Epithelial cell of prostate (primary cell): ENCODE measurements at regions not wholly inside any gene's neighbourhood (a gene's known extent, or its start where the extent isn't known, plus 50 kb on each side); places are given as distances from the start of the nearest gene placed in this dataset.

ENCODE experiments used
- DNase-seq: peaks from one replicate; pipeline ENCODE4 v3.0.0-alpha.2; 2011; ENCODE audit warnings: low read depth, low spot score
- H3K27ac ChIP-seq: fragments of 450-650 bp; 2 replicates; pipeline ENCODE4 v1.5.1; 2017; ENCODE audit warnings: mild to moderate bottlenecking

GRCh38 chr1:10848109-10848684 is 51.8 kb upstream of the CASZ1 start:
- no peak overlapping the region for H3K27ac ChIP-seq
- no peak for DNase-seq

GRCh38 chr1:10850026-10850425 is 53.6 kb upstream of the CASZ1 start:
- H3K27ac ChIP-seq: no peak overlapping the region
- DNase-seq: no peak

DNA sequence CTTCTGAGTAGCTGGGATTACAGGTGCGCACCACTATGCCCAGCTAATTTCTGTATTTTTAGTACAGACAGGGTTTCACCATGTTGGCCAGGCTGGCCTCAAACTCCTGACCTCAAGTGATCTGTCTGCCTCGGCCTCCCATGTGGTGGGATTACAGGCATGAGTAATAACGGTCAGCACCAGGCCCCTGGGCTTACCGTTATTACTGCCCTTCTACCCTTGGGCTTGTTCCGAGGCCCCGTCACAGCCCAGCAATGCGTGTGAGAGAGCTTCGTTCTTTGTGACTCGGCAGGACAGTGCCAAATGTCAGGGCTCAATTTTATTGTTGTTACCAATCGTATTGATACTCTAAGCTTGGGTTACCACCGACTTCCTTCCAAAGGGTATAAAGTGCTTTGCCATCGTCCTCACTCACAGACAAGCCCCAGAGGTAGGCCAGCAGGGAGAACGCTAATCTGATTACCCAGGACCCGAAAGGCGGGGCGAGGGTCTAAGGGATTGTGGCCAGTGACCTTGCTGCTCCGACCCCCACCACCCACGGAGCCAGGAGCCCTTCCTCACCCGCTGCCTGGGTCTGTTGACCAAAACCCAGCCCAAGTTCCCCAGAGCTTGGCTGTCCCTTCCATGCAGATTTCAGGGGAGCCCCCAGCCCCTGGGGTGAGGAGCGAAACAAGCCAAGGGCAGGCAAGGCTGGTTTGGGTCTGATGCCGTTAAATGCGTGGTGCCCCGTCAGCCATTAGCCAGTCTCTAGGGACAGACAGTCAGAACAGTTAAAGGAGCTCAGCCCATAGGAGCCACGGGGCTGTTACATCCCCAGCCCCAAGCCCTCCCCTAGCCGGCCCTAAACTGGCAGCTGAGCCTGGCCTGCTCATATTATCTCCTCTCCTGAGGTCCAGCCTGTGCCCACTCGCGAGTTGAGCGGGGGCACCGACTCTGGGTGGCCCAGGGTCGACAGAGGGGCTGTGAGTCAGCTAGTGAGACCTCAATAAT is 54.9 kb upstream of the CASZ1 start:
- DNase-seq: no peak
- H3K27ac ChIP-seq: no peak overlapping the region

DNA sequence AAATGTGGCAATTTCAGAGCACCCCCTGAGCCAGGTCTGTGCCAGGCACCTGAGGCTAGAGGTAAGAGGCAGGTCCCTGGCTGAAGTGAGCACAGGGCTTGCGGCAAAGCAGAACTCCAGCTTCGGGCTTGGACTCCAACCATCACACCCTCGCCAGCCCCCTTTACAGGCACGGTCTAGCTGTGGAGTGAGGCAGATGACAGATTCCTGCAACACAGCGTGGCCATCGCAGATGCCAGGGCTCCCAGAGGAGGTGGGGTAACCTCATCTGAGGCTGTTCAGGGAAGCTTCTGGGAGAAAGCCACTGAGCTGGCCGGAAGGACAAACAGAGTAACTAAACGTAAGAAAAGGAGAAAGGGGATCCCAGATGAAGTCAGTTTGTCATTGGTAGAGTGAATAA is 55.6 kb upstream of the CASZ1 start:
- H3K27ac ChIP-seq: no peak overlapping the region
- no peak for DNase-seq

- H3K27ac ChIP-seq: no peak overlapping the region
- no peak for DNase-seq
These were observed 56.0 kb upstream of the CASZ1 start for GRCh38 chr1:10852486-10852885.

GRCh38 chr1:10852998-10853520 is 56.6 kb upstream of the CASZ1 start:
- DNase-seq: no peak
- no peak overlapping the region for H3K27ac ChIP-seq

DNA sequence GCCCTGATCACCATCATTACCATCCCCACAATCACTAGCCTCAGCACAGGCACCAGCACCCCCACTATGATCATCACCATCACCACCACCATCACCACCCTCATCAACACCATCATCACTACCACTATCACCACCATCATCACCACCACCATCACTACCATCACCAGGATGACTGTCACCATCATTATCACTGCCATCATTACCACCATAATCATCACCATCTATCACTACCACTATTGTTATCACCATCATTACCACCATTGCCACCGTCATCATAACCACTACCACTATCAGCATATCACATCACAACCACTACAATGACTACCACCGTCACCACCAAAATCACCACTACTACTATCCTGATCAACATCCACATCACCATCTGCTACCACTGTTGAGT is 57.3 kb upstream of the CASZ1 start:
- no peak overlapping the region for H3K27ac ChIP-seq
- no peak for DNase-seq

DNA sequence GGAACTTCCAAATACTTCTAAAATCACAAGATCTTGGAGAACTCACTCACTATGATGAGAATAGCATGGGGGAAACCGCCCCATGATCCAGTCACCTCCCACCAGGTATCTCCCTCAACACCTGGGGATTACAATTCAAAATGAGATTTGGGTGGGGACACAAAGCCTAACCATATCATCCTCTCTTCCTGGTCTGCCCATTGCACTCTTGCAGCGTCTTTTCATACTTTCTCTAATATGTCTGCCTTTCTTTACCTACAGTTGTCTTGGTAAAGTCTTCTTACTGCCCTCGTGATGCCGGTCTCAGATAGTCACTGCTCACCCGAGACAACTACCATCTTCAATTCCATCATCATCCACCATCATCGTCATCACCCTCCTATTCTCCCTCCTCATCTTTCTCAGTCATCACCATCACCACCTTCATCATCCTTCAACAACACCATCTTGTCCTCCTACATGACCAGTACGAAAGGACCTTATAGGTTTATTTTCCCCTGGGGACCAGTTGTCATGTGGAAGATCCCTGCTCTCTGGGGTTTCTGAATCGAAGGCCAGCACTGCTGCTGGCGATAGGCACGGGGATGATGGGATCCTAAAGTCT is 58.5 kb upstream of the CASZ1 start:
- DNase-seq: no peak
- no peak overlapping the region for H3K27ac ChIP-seq

GRCh38 chr1:10856176-10856683 is 59.8 kb upstream of the CASZ1 start:
- no peak for DNase-seq
- H3K27ac ChIP-seq: no peak overlapping the region

GRCh38 chr1:10856863-10857598 is 60.6 kb upstream of the CASZ1 start:
- H3K27ac ChIP-seq: no peak overlapping the region
- no peak for DNase-seq

- no peak for DNase-seq
These were observed 61.2 kb upstream of the CASZ1 start for GRCh38 chr1:10857687-10858086.

GRCh38 chr1:10860218-10860617 is 63.8 kb upstream of the CASZ1 start:
- no peak for DNase-seq
- no peak overlapping the region for H3K27ac ChIP-seq

More at GRCh38 chr1:10857687-10858086, 61.2 kb upstream of the CASZ1 start:
- H3K27ac ChIP-seq: no peak overlapping the region

- H3K27ac ChIP-seq: no peak overlapping the region
- DNase-seq: no peak
These were observed 64.2 kb upstream of the CASZ1 start for GRCh38 chr1:10860682-10861081.

DNA sequence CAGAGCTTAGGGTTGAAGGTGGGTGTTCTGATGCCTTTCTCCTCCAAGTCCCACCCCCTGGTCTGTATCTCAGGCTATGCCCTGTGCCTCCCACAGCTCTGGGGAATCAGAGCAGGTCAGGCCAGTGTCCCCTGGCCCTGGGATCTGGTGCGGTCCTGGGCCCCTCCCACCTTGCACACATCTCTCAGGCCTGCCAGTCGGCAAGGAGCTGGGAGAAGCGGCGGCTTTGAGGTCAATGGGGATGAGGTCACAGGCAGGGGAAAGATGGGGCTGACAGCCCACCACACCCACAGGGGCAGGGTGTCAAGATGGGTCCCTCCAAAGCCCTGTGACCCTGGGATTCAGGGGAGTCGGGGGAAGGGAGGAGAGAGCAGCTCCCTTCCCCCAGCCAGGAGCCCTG is 65.4 kb upstream of the CASZ1 start:
- H3K27ac ChIP-seq: no peak overlapping the region
- no peak for DNase-seq

GRCh38 chr1:10862743-10863335 is 66.4 kb upstream of the CASZ1 start:
- H3K27ac ChIP-seq: no peak overlapping the region
- no peak for DNase-seq

GRCh38 chr1:10863886-10864285 is 67.4 kb upstream of the CASZ1 start:
- no peak overlapping the region for H3K27ac ChIP-seq
- DNase-seq: no peak

DNA sequence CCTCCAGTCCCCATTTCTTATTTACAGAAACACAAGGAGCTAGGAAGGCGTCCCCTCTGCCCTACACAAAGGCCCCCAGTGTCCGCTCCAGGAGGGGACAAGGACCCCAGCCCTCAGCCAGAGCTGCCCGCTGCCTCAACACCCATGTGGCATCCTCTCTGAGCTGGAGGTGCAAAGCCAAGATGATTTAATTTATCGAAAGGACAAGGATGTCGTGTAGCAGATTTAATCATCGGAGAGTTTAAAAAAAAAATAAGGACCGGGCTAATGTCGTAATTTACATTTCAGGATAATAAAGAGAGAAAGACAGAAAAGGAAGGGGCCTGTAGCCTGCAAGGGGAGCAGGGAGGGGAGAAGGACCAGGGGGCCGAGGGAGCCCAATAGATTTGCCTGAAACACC is 68.3 kb upstream of the CASZ1 start:
- DNase-seq: no peak
- H3K27ac ChIP-seq: no peak overlapping the region

DNA sequence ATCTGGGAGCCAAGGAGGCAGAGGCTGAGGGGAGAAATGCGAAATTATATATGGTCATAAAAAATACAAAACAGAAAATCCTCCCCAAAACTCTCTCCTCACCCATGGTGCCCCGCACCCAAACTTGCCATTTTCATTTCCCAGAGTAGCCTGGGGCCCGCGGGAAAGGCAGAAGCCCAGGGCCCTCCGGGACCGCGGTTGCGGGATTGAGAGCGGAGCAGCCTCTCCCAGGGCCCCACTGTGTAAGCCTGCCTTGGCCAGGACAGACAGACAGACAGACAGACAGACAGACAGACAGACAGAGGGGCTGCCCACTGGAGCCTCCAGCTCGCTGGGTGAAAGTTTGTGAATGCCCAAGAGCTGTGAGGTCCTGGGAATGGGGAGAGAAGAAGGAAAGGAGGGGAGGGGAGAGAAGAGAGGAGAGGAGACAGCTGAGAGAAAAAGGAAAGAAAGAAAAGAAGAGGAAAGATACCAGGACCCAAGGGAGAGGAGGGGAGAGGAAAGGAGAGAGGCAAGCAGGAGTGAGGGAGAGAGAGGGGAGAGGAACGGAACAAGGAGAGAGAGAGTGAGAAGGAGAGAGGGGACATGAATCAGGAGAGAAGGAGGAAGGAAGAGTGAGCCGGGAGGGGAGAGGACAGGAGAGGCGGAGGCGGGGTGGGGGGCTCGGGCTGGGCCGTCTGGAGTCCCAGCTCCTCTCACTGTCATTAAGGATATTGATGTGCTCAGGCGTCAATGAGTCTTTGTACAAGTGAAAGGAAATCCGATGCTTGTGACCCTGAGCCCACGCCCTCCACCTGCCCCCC is 69.3 kb upstream of the CASZ1 start:
- no peak overlapping the region for H3K27ac ChIP-seq
- no peak for DNase-seq
